HG03175 (cell line): ENCODE measurements at regions not wholly inside any gene's neighbourhood (a gene's known extent, or its start where the extent isn't known, plus 50 kb on each side); places are given as distances from the start of the nearest gene placed in this dataset.

Experiments used
- ATAC-seq: cut with Tn5 transposase; IDR thresholded peaks from one replicate; pipeline ENCODE4 v1.9.1; 2021; ENCODE audit warnings: mild to moderate bottlenecking, moderate library complexity; ENCODE audit not compliant: unreplicated experiment

- ATAC-seq, result no peak
These were observed 91.2 kb upstream of the CNOT2 start for GRCh38 chr12:70151993-70152392.

- ATAC-seq, result no peak
These were observed 89.1 kb upstream of the CNOT2 start for GRCh38 chr12:70154087-70154638.

- no peak for ATAC-seq
These were observed 88.2 kb upstream of the CNOT2 start for GRCh38 chr12:70154960-70155589.

- no peak for ATAC-seq
These were observed 86.1 kb upstream of the CNOT2 start for GRCh38 chr12:70157099-70157498.

- no peak for ATAC-seq
These were observed 77.8 kb upstream of the CNOT2 start for GRCh38 chr12:70165450-70165849.

- no peak for ATAC-seq
These were observed 66.9 kb upstream of the CNOT2 start for GRCh38 chr12:70176290-70176689.

- no peak for ATAC-seq
These were observed 65.6 kb upstream of the CNOT2 start for GRCh38 chr12:70177631-70178030.

GRCh38 chr12:70178038-70178437 lies 65.2 kb upstream of the CNOT2 start:
- no peak for ATAC-seq

- ATAC-seq, result no peak
These were observed 63.1 kb upstream of the CNOT2 start for GRCh38 chr12:70180130-70180529.

- no peak for ATAC-seq
These were observed 57.9 kb upstream of the CNOT2 start for GRCh38 chr12:70185301-70185700.

GRCh38 chr12:70186436-70186835 lies 56.8 kb upstream of the CNOT2 start:
- ATAC-seq, result no peak

- ATAC-seq, result no peak
These were observed 52.8 kb upstream of the CNOT2 start for GRCh38 chr12:70190262-70191010.
